Nephron (organoid): ENCODE measurements at regions not wholly inside any gene's neighbourhood (a gene's known extent, or its start where the extent isn't known, plus 50 kb on each side); places are given as distances from the start of the nearest gene placed in this dataset.

Experiments used
- H3K27ac Mint-ChIP-seq, 3 experiments: 2 replicates each; pipeline ENCODE4 v1.8.0; 2020; ENCODE audit warnings: mixed read lengths in 3 of 3, mild to moderate bottlenecking in 2 of 3, moderate library complexity in 1 of 3
- H3K27me3 Mint-ChIP-seq: 2 replicates; pipeline ENCODE4 v1.8.0; 2021; ENCODE audit warnings: low read depth, mild to moderate bottlenecking, moderate library complexity, mixed read lengths
- H3K36me3 Mint-ChIP-seq: 2 replicates; pipeline ENCODE4 v1.8.0; 2020; ENCODE audit warnings: low read depth, mixed read lengths
- H3K4me1 Mint-ChIP-seq: 2 replicates; pipeline ENCODE4 v1.8.0; 2020; ENCODE audit warnings: mixed read lengths
- H3K4me3 Mint-ChIP-seq, 3 experiments: 2 replicates each; pipeline ENCODE4 v1.8.0; 2020; ENCODE audit warnings: mild to moderate bottlenecking in 3 of 3, mixed read lengths in 3 of 3, moderate library complexity in 2 of 3
- H3K9me3 Mint-ChIP-seq: 2 replicates; pipeline ENCODE4 v1.8.0; 2020; ENCODE audit warnings: mixed read lengths
- CTCF ChIP-seq, 3 experiments: fragments of 200-600 bp; sonication (generic); IDR thresholded peaks; one replicate each; pipeline ENCODE4 v1.5.0; 2021; ENCODE audit warnings: antibody characterized with exemption in 3 of 3; ENCODE audit not compliant: unreplicated experiment in 3 of 3

GRCh38 chr10:57963546-57963945 is 304.1 kb downstream of the IPMK start:
- no peaks in the 10 kb centered on the region for H3K27me3 Mint-ChIP-seq
- H3K4me3 Mint-ChIP-seq = no peak overlapping the region
- H3K27ac Mint-ChIP-seq = no peak overlapping the region
- no peak for TF ChIP-seq CTCF (IDR thresholded peaks at IDR 0.05; ENCODE audit: unreplicated experiment in 3 of 3)
- no peaks in the 10 kb centered on the region for H3K36me3 Mint-ChIP-seq
- H3K9me3 Mint-ChIP-seq = no peaks in the 10 kb centered on the region
- no peaks in the 10 kb centered on the region for H3K4me1 Mint-ChIP-seq

GRCh38 chr10:57962839-57963238 is 304.9 kb downstream of the IPMK start:
- no peak overlapping the region for H3K27ac Mint-ChIP-seq
- H3K4me1 Mint-ChIP-seq = no peaks in the 10 kb centered on the region
- H3K27me3 Mint-ChIP-seq = no peaks in the 10 kb centered on the region
- H3K36me3 Mint-ChIP-seq = no peaks in the 10 kb centered on the region
- TF ChIP-seq CTCF (IDR thresholded peaks at IDR 0.05; ENCODE audit: unreplicated experiment in 3 of 3) = no peak
- H3K4me3 Mint-ChIP-seq = no peak overlapping the region
- H3K9me3 Mint-ChIP-seq = no peaks in the 10 kb centered on the region

GRCh38 chr10:57961487-57961886 is 306.2 kb downstream of the IPMK start:
- no peak overlapping the region for H3K4me3 Mint-ChIP-seq
- no peak for TF ChIP-seq CTCF (IDR thresholded peaks at IDR 0.05; ENCODE audit: unreplicated experiment in 3 of 3)
- H3K27me3 Mint-ChIP-seq = no peaks in the 10 kb centered on the region
- no peaks in the 10 kb centered on the region for H3K9me3 Mint-ChIP-seq
- no peaks in the 10 kb centered on the region for H3K36me3 Mint-ChIP-seq
- H3K4me1 Mint-ChIP-seq = no peaks in the 10 kb centered on the region
- H3K27ac Mint-ChIP-seq = no peak overlapping the region

- H3K27me3 Mint-ChIP-seq = no peaks in the 10 kb centered on the region
- H3K4me3 Mint-ChIP-seq = no peak overlapping the region
- no peaks in the 10 kb centered on the region for H3K9me3 Mint-ChIP-seq
- no peak for TF ChIP-seq CTCF (IDR thresholded peaks at IDR 0.05; ENCODE audit: unreplicated experiment in 3 of 3)
- peak overlapping the region in 1 of 3 experiments; percentile 76 for H3K27ac Mint-ChIP-seq
- no peaks in the 10 kb centered on the region for H3K36me3 Mint-ChIP-seq
- no peaks in the 10 kb centered on the region for H3K4me1 Mint-ChIP-seq
Measured at GRCh38 chr10:57960406-57960805, 307.3 kb downstream of the IPMK start.

- H3K27me3 Mint-ChIP-seq = no peaks in the 10 kb centered on the region
- H3K4me3 Mint-ChIP-seq = no peak overlapping the region
- no peaks in the 10 kb centered on the region for H3K9me3 Mint-ChIP-seq
- TF ChIP-seq CTCF (IDR thresholded peaks at IDR 0.05; ENCODE audit: unreplicated experiment in 3 of 3) = no peak
- no peak overlapping the region for H3K27ac Mint-ChIP-seq
- no peaks in the 10 kb centered on the region for H3K4me1 Mint-ChIP-seq
- H3K36me3 Mint-ChIP-seq = no peaks in the 10 kb centered on the region
Measured at GRCh38 chr10:57959318-57960006, 308.2 kb downstream of the IPMK start.

GRCh38 chr10:57955076-57955475 is 312.6 kb downstream of the IPMK start:
- no peak for TF ChIP-seq CTCF (IDR thresholded peaks at IDR 0.05; ENCODE audit: unreplicated experiment in 3 of 3)
- no peaks in the 10 kb centered on the region for H3K27me3 Mint-ChIP-seq
- H3K9me3 Mint-ChIP-seq = no peaks in the 10 kb centered on the region
- no peak overlapping the region for H3K4me3 Mint-ChIP-seq
- no peaks in the 10 kb centered on the region for H3K36me3 Mint-ChIP-seq
- no peaks in the 10 kb centered on the region for H3K4me1 Mint-ChIP-seq
- H3K27ac Mint-ChIP-seq = no peak overlapping the region
